ENCODE measurements at regions not wholly inside any gene's neighbourhood (a gene's known extent, or its start where the extent isn't known, plus 50 kb on each side); places are given as distances from the start of the nearest gene placed in this dataset.

GRCh38 chr2:82650038-82650437 lies 1809.0 kb downstream of the SUCLG1 start:
- no peak for DNase-seq (ENCODE audit: low read depth)

GRCh38 chr2:82641598-82642180 lies 1817.4 kb downstream of the SUCLG1 start:
- DNase-seq (ENCODE audit: low read depth) = no peak
- no peak overlapping the region for H3K4me3 ChIP-seq (ENCODE audit: low read depth, low read length)
- TF ChIP-seq CTCF (IDR thresholded peaks at IDR 0.05; ENCODE audit: insufficient read depth, low read length) = no peak

More at GRCh38 chr2:82650038-82650437, 1809.0 kb downstream of the SUCLG1 start:
- no peak overlapping the region for H3K4me3 ChIP-seq (ENCODE audit: low read depth, low read length)
- TF ChIP-seq CTCF (IDR thresholded peaks at IDR 0.05; ENCODE audit: insufficient read depth, low read length) = no peak

GRCh38 chr2:82636402-82637020 lies 1822.6 kb downstream of the SUCLG1 start:
- no peak for TF ChIP-seq CTCF (IDR thresholded peaks at IDR 0.05; ENCODE audit: insufficient read depth, low read length)
- no peak for DNase-seq (ENCODE audit: low read depth)
- H3K4me3 ChIP-seq (ENCODE audit: low read depth, low read length) = no peak overlapping the region

GRCh38 chr2:82599021-82599420 lies 1860.1 kb downstream of the SUCLG1 start:
- DNase-seq (ENCODE audit: low read depth) = no peak
- no peak overlapping the region for H3K4me3 ChIP-seq (ENCODE audit: low read depth, low read length)
- no peak for TF ChIP-seq CTCF (IDR thresholded peaks at IDR 0.05; ENCODE audit: insufficient read depth, low read length)

- no peak overlapping the region for H3K4me3 ChIP-seq (ENCODE audit: low read depth, low read length)
- no peak for DNase-seq (ENCODE audit: low read depth)
- TF ChIP-seq CTCF (IDR thresholded peaks at IDR 0.05; ENCODE audit: insufficient read depth, low read length) = no peak
These were observed 1862.5 kb downstream of the SUCLG1 start for GRCh38 chr2:82596581-82596980.

GRCh38 chr2:82591718-82592117 lies 1867.4 kb downstream of the SUCLG1 start:
- no peak overlapping the region for H3K4me3 ChIP-seq (ENCODE audit: low read depth, low read length)
- DNase-seq (ENCODE audit: low read depth) = no peak
- TF ChIP-seq CTCF (IDR thresholded peaks at IDR 0.05; ENCODE audit: insufficient read depth, low read length) = no peak

GRCh38 chr2:82576656-82577055 lies 1882.4 kb downstream of the SUCLG1 start:
- no peak for DNase-seq (ENCODE audit: low read depth)
- no peak for TF ChIP-seq CTCF (IDR thresholded peaks at IDR 0.05; ENCODE audit: insufficient read depth, low read length)
- H3K4me3 ChIP-seq (ENCODE audit: low read depth, low read length) = no peak overlapping the region

Measured in fibroblast of the aortic adventitia (primary cell).